Glutamatergic neuron (in vitro differentiated cells): ENCODE measurements at regions not wholly inside any gene's neighbourhood (a gene's known extent, or its start where the extent isn't known, plus 50 kb on each side); places are given as distances from the start of the nearest gene placed in this dataset.
"Not testable (repeated sequence)": the region's sequence is repeated elsewhere in the genome, so short reads cannot be mapped to it uniquely, and the experiment has no call there.

Experiments used
- DNase-seq: peaks from one replicate; pipeline ENCODE4 v3.0.0; 2022
- H3K27ac Mint-ChIP-seq: one replicate; pipeline ENCODE4 v1.8.0; 2020; ENCODE audit warnings: mild to moderate bottlenecking, mixed read lengths, inconsistent platforms; ENCODE audit not compliant: unreplicated experiment
- H3K27me3 Mint-ChIP-seq: one replicate; pipeline ENCODE4 v1.8.0; 2020; ENCODE audit warnings: mild to moderate bottlenecking, moderate library complexity, mixed read lengths, inconsistent platforms; ENCODE audit not compliant: unreplicated experiment
- H3K36me3 Mint-ChIP-seq: one replicate; pipeline ENCODE4 v1.8.0; 2020; ENCODE audit warnings: mild to moderate bottlenecking, mixed read lengths, inconsistent platforms; ENCODE audit not compliant: unreplicated experiment
- H3K4me1 Mint-ChIP-seq: one replicate; pipeline ENCODE4 v1.8.0; 2020; ENCODE audit warnings: mild to moderate bottlenecking, low read depth, mixed read lengths, inconsistent platforms; ENCODE audit not compliant: unreplicated experiment
- H3K4me3 Mint-ChIP-seq: one replicate; pipeline ENCODE4 v1.8.0; 2020; ENCODE audit warnings: mild to moderate bottlenecking, mixed read lengths, inconsistent platforms; ENCODE audit not compliant: unreplicated experiment
- H3K9me3 Mint-ChIP-seq: one replicate; pipeline ENCODE4 v1.8.0; 2020; ENCODE audit warnings: mild to moderate bottlenecking, moderate library complexity, mixed read lengths, inconsistent platforms; ENCODE audit not compliant: unreplicated experiment
- CTCF ChIP-seq: fragments of 200-600 bp; sonication (generic); IDR thresholded peaks from one replicate; pipeline ENCODE4 v1.5.0; 2021; ENCODE audit not compliant: partially characterized antibody, unreplicated experiment

DNA sequence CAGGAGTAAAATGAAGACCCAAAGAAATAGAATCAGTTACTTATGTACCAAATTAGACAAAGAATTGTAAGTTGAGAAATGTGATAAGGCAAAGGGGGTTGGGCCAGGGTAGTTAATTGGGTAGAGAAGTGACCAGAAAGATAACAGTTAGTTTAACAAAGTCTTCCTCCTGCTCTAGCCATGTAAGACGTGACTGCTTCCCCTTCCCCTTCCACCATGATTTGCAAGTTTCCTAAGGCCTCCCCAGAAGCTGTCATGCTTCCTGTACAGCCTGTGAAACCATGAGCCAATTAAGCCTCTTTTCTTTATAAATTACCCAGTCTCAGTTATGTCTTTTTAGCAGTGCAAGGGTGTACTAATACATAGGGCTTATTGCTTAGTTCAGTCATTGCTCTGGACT, 142.0 kb upstream of the PDE4B start:
- H3K27ac Mint-ChIP-seq = no peak overlapping the region
- H3K4me3 Mint-ChIP-seq = no peak overlapping the region
- TF ChIP-seq CTCF = no peak
- H3K36me3 Mint-ChIP-seq = peaks cover 18% of the 10 kb centered on the region
- H3K27me3 Mint-ChIP-seq = peaks cover 2% of the 10 kb centered on the region
- peaks cover 14% of the 10 kb centered on the region for H3K9me3 Mint-ChIP-seq
- peaks cover 2% of the 10 kb centered on the region for H3K4me1 Mint-ChIP-seq
- no peak for DNase-seq

DNA sequence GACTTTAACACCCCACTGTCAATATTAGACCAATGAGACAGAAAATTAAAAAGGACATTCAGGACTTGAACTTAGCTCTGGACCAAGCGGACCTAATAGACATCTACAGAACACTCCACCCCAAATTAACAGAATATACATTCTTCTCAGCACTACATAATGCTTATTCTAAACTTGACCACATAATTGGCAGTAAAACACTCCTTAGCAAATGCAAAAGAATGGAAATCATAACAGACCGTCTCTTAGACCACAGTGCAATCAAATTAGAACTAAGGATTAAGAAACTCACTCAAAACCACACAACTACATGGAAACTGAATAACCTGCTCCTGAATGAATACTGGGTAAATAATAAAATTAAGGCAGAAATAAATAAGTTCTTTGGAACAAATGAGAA, 138.2 kb upstream of the PDE4B start:
- not testable (repeated sequence) for H3K27ac Mint-ChIP-seq, H3K9me3 Mint-ChIP-seq, H3K27me3 Mint-ChIP-seq, H3K4me3 Mint-ChIP-seq, DNase-seq, H3K4me1 Mint-ChIP-seq, H3K36me3 Mint-ChIP-seq

GRCh38 chr1:65657609-65658008, 135.1 kb upstream of the PDE4B start:
- H3K9me3 Mint-ChIP-seq, H3K27me3 Mint-ChIP-seq, H3K27ac Mint-ChIP-seq, H3K36me3 Mint-ChIP-seq, H3K4me1 Mint-ChIP-seq, DNase-seq, H3K4me3 Mint-ChIP-seq: not testable (repeated sequence)

DNA sequence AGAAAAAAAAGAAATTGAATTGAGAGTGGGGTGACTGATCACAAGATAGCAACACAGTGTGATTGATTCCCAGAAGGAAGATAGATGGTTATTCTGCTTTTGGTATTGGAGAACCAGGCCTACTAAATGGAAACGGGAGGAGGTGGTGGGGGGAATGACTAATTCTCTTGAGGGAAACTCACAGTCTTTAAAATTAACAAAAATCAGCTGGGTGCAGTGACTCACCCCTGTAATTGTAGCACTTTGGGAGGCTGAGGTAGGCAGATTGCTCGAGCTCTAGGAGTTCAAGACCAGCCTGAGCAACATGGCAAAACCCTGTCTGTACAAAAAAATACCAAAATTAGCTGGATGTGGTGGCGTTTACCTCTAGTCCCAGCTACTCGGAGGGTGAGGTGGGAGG, 134.6 kb upstream of the PDE4B start:
- TF ChIP-seq CTCF = no peak
- H3K27me3 Mint-ChIP-seq = peaks cover 4% of the 10 kb centered on the region

GRCh38 chr1:65668368-65668767, 124.3 kb upstream of the PDE4B start:
- TF ChIP-seq CTCF = no peak
- H3K4me3 Mint-ChIP-seq = no peak overlapping the region
- no peaks in the 10 kb centered on the region for H3K4me1 Mint-ChIP-seq
- H3K27me3 Mint-ChIP-seq = peaks cover 3% of the 10 kb centered on the region
- peaks cover 6% of the 10 kb centered on the region for H3K36me3 Mint-ChIP-seq
- no peak for DNase-seq
- no peaks in the 10 kb centered on the region for H3K9me3 Mint-ChIP-seq
- H3K27ac Mint-ChIP-seq = no peak overlapping the region

More for the DNA sequence above, 134.6 kb upstream of the PDE4B start:
- no peak for DNase-seq
- Mint-ChIP-seq H3K4me1 (peaks cover 2% of the 10 kb centered on the region), H3K36me3 (no peaks in the 10 kb centered on the region), H3K27ac (no peak overlapping the region), H3K9me3 (no peaks in the 10 kb centered on the region), H3K4me3 (no peak overlapping the region)

DNA sequence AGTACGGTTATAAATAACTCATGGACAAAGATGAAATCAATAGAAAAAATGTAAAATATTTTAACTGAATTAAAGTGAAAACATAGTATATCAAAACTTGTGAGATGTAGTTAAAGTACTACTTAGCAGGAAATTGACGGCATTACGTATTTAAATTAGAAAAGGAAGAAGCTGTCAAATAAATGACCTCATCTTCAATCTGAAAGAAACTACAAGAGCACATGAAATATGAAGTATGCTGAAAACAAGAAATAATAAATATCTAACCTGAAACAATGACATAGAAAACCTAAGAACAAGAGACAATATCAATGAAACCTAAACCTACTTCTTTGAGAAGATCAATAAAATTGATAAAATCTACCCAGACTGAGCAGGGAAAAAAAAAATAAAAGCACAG, 122.2 kb upstream of the PDE4B start:
- Mint-ChIP-seq H3K4me1 (no peaks in the 10 kb centered on the region), H3K36me3 (peaks cover 6% of the 10 kb centered on the region), H3K27me3 (peaks cover 1% of the 10 kb centered on the region), H3K27ac (no peak overlapping the region), H3K9me3 (no peaks in the 10 kb centered on the region), H3K4me3 (no peak overlapping the region)
- no peak for DNase-seq
- TF ChIP-seq CTCF = no peak
